PC-3 (cell line): ENCODE measurements at regions not wholly inside any gene's neighbourhood (a gene's known extent, or its start where the extent isn't known, plus 50 kb on each side); places are given as distances from the start of the nearest gene placed in this dataset.

ENCODE experiments used
- ATAC-seq: fragments of 200-7000 bp; cut with Tn5 transposase; 2 replicates; pipeline ENCODE4 v1.9.1; 2020; ENCODE audit warnings: mild to moderate bottlenecking, moderate library complexity
- BruUV-seq: library from RNA; stranded (reverse); fragments of 400-500 nt; replicated peaks from 2 replicates; lab custom pipeline; 2021; lab: Mats Ljungman, UMichigan
- CTCF ChIA-PET: fragments of 300-600 bp; sonication (Branson Sonifier 250); formaldehyde crosslinking; loops from one replicate; lab custom pipeline; 2022; ENCODE audit warnings: antibody characterized with exemption; lab: Charles Lee
- POLR2A ChIA-PET: fragments of 300-600 bp; sonication (Branson Sonifier 250); formaldehyde crosslinking; loops from one replicate; lab custom pipeline; 2022; ENCODE audit warnings: antibody characterized with exemption; ENCODE audit not compliant: unreplicated experiment; lab: Charles Lee
- DNase-seq: peaks from one replicate; pipeline ENCODE4 v3.0.0-alpha.2; 2015
- H2AFZ ChIP-seq: fragments of 300-600 bp; sonication (generic); 2 replicates; pipeline ENCODE4 v1.6.0; 2016; ENCODE audit warnings: antibody characterized with exemption, low read length
- H3F3A ChIP-seq: fragments of 300-600 bp; sonication (generic); one replicate; pipeline ENCODE4 v1.6.0; 2017; ENCODE audit warnings: antibody characterized with exemption, low read length, control low read depth, mild to moderate bottlenecking; ENCODE audit not compliant: unreplicated experiment
- H3K27ac ChIP-seq: fragments of 300-600 bp; sonication (generic); 2 replicates; pipeline ENCODE4 v1.5.1; 2016; ENCODE audit warnings: mild to moderate bottlenecking, low read length
- H3K27me3 ChIP-seq: fragments of 300-600 bp; sonication (generic); 2 replicates; pipeline ENCODE4 v1.6.1; 2016; ENCODE audit warnings: low read length, mixed read lengths
- H3K36me3 ChIP-seq: fragments of 300-600 bp; sonication (generic); 2 replicates; pipeline ENCODE4 v1.6.1; 2016; ENCODE audit warnings: low read depth, mixed run types, low read length, mixed read lengths
- H3K4me1 ChIP-seq: fragments of 300-600 bp; sonication (generic); 2 replicates; pipeline ENCODE4 v1.5.1; 2016; ENCODE audit warnings: low read length; ENCODE audit not compliant: insufficient read depth
- H3K4me2 ChIP-seq: fragments of 300-600 bp; sonication (generic); 2 replicates; pipeline ENCODE4 v1.6.0; 2016; ENCODE audit warnings: low read length
- H3K4me3 ChIP-seq: fragments of 300-600 bp; sonication (generic); 2 replicates; pipeline ENCODE4 v1.5.1; 2016; ENCODE audit warnings: mild to moderate bottlenecking, low read length, mixed read lengths
- H3K79me2 ChIP-seq: fragments of 300-600 bp; sonication (generic); 2 replicates; pipeline ENCODE4 v1.6.1; 2017; ENCODE audit warnings: low read length, mixed read lengths
- H3K9ac ChIP-seq: fragments of 300-600 bp; sonication (generic); 2 replicates; pipeline ENCODE4 v1.6.0; 2016; ENCODE audit warnings: mild to moderate bottlenecking, low read length
- H3K9me2 ChIP-seq: fragments of 300-600 bp; sonication (generic); replicated peaks from 2 replicates; pipeline ENCODE4 v1.6.1; 2016; ENCODE audit warnings: mixed run types, low read length, mixed read lengths
- H3K9me3 ChIP-seq: fragments of 300-600 bp; sonication (generic); 2 replicates; pipeline ENCODE4 v1.6.1; 2016; ENCODE audit warnings: low read length, mixed read lengths
- H4K20me1 ChIP-seq: fragments of 300-600 bp; sonication (generic); 2 replicates; pipeline ENCODE4 v1.6.1; 2016; ENCODE audit warnings: low read length, mixed read lengths
- CTCF ChIP-seq: fragments of 300-600 bp; sonication (generic); conservative IDR thresholded peaks from 2 replicates; pipeline ENCODE4 v1.5.1; 2017; ENCODE audit warnings: antibody characterized with exemption, low read depth, mild to moderate bottlenecking, low read length
- EZH2 ChIP-seq: fragments of 300-600 bp; sonication (generic); IDR thresholded peaks from one replicate; pipeline ENCODE4 v1.6.1; 2017; ENCODE audit warnings: antibody characterized with exemption, mild to moderate bottlenecking, low read length; ENCODE audit not compliant: unreplicated experiment
- EZH2phosphoT487 ChIP-seq: fragments of 300-600 bp; sonication (generic); IDR thresholded peaks from 2 replicates; pipeline ENCODE4 v1.6.1; 2018; ENCODE audit warnings: mild to moderate bottlenecking, antibody characterized with exemption, low read length, borderline replicate concordance
- intact Hi-C: fragments of 100-400 bp; cut with micrococcal nuclease; formaldehyde crosslinking; loops from 2 replicates; pipeline ENCODE4 v1.9.0; 2023

GRCh38 chr1:25035523-25036116 is 105.5 kb upstream of the RUNX3 start:
- Histone ChIP-seq H3K79me2 (no peaks in the 10 kb centered on the region), H3K4me3 (no peak overlapping the region), H3K36me3 (no peaks in the 10 kb centered on the region), H3K27ac (no peak overlapping the region), H3K9me2 (no peaks in the 10 kb centered on the region), H3K4me1 (peaks cover 21% of the 10 kb centered on the region), H2AFZ (no peak overlapping the region), H3F3A (no peaks in the 10 kb centered on the region), H3K27me3 (0 out of 2 replicates have a peak, but pooled peaks cover 3% of the 10 kb centered on the region), H3K4me2 (no peak overlapping the region), H3K9me3 (no peaks in the 10 kb centered on the region), H3K9ac (no peak overlapping the region), H4K20me1 (no peaks in the 10 kb centered on the region)
- ChIA-PET CTCF (interaction anchor here (0.6 kb wide), 1 partner anchor 102 kb away, joined by 7 read pairs; no protein-coding TSS in a partner anchor), POLR2A (no interaction called here)
- no peak for TF ChIP-seq EZH2phosphoT487
- no peak for TF ChIP-seq CTCF
- no peak for TF ChIP-seq EZH2
- DNase-seq (no peak), ATAC-seq (no peak)
- no TSS peak for BruUV-seq
- intact Hi-C loops = loop anchor here (2.0 to 10.0 kb wide), 2 partner anchors 51 to 65 kb away; no protein-coding TSS in a partner anchor

- Histone ChIP-seq H3K36me3 (no peaks in the 10 kb centered on the region), H4K20me1 (no peaks in the 10 kb centered on the region), H3K9me3 (no peaks in the 10 kb centered on the region), H3K9ac (no peak overlapping the region), H2AFZ (no peak overlapping the region), H3F3A (no peaks in the 10 kb centered on the region), H3K4me3 (no peak overlapping the region), H3K27me3 (no peaks in the 10 kb centered on the region), H3K4me1 (peaks cover 21% of the 10 kb centered on the region), H3K4me2 (no peak overlapping the region), H3K27ac (no peak overlapping the region), H3K79me2 (no peaks in the 10 kb centered on the region), H3K9me2 (no peaks in the 10 kb centered on the region)
- intact Hi-C loops = loop anchor here (10.0 kb wide), 1 partner anchor 50 kb away; no protein-coding TSS in a partner anchor
- DNase-seq (no peak), ATAC-seq (no peak)
- BruUV-seq = no TSS peak
- ChIA-PET CTCF (interaction anchor here (0.6 kb wide), 1 partner anchor 101 kb away, joined by 7 read pairs; no protein-coding TSS in a partner anchor), POLR2A (no interaction called here)
- TF ChIP-seq CTCF (no peak), EZH2phosphoT487 (no peak), EZH2 (no peak)
Measured at GRCh38 chr1:25034736-25035522, 104.9 kb upstream of the RUNX3 start.
